Activated T-helper 1 cell treated with anti-CD3 and anti-CD28 coated beads, Interleukin-2, amount 50 U/mL, for 16 hours (primary cell): ENCODE measurements at regions not wholly inside any gene's neighbourhood (a gene's known extent, or its start where the extent isn't known, plus 50 kb on each side); places are given as distances from the start of the nearest gene placed in this dataset.

Experiments
- DNase-seq, 2 donors: peaks; one replicate each; pipeline ENCODE4 v3.0.0-alpha.2; 2020; ENCODE audit warnings: low read depth in 1 of 2, low spot score in 1 of 2

GRCh38 chr5:153439130-153439529 lies 51.3 kb upstream of the GRIA1 start:
- DNase-seq: no peak
